Endothelial cell of umbilical vein (primary cell): ENCODE measurements at regions not wholly inside any gene's neighbourhood (a gene's known extent, or its start where the extent isn't known, plus 50 kb on each side); places are given as distances from the start of the nearest gene placed in this dataset.

Source experiments
- BruUV-seq: library from RNA; stranded (reverse); fragments of 400-500 nt; replicated peaks from 2 replicates; lab custom pipeline; 2021; lab: Mats Ljungman, UMichigan
- CTCF ChIA-PET: fragments of 300-600, 350-600 bp; sonication (Branson Sonifier 250); formaldehyde crosslinking; loops from one replicate; lab custom pipeline; 2021; ENCODE audit warnings: antibody characterized with exemption, inconsistent platforms; lab: Charles Lee
- POLR2A ChIA-PET: fragments of 300-600, 350-600 bp; sonication (Branson Sonifier 250); formaldehyde crosslinking; loops from one replicate; lab custom pipeline; 2021; ENCODE audit warnings: antibody characterized with exemption, inconsistent platforms; lab: Charles Lee
- DNase-seq: peaks from one replicate; pipeline ENCODE4 v3.0.0-alpha.2; 2011; ENCODE audit warnings: low read depth, low spot score
- FAIRE-seq: peaks from 2 replicates; lab custom pipeline; 2011; peaks lifted over from hg19 to GRCh38; lab: Jason Lieb, UNC
- H2AFZ ChIP-seq: 2 replicates; pipeline ENCODE4 v1.6.0; 2012; ENCODE audit warnings: low read depth, low read length, control low read depth, inconsistent platforms
- H3K27ac ChIP-seq: 2 replicates; pipeline ENCODE4 v1.5.1; 2011; ENCODE audit warnings: low read depth, mild to moderate bottlenecking, control low read depth, low read length, moderate library complexity; ENCODE audit not compliant: insufficient read depth
- H3K27me3 ChIP-seq, 2 experiments: 2 replicates each; pipeline versions ENCODE4 v1.6.0 to v1.6.1; 2011; ENCODE audit warnings: low read length in 2 of 2, mixed read lengths in 1 of 2; ENCODE audit not compliant: control insufficient read depth in 2 of 2, insufficient read depth in 2 of 2
- H3K36me3 ChIP-seq, 2 experiments: 2 replicates in 1 of 2; 3 replicates in 1 of 2; pipeline ENCODE4 v1.5.1; 2011; ENCODE audit warnings: low read length in 2 of 2, mild to moderate bottlenecking in 1 of 2, moderate library complexity in 1 of 2; ENCODE audit not compliant: control insufficient read depth in 2 of 2, insufficient read depth in 2 of 2; ENCODE audit errors: extremely low read depth in 1 of 2
- H3K4me1 ChIP-seq: 3 replicates; pipeline ENCODE4 v1.5.1; 2011; ENCODE audit warnings: mild to moderate bottlenecking, low read length; ENCODE audit not compliant: control insufficient read depth, insufficient read depth; ENCODE audit errors: extremely low read depth
- H3K4me2 ChIP-seq: 2 replicates; pipeline ENCODE4 v1.6.1; 2011; ENCODE audit warnings: low read length, control low read depth, mixed read lengths; ENCODE audit not compliant: insufficient read depth
- H3K4me3 ChIP-seq, 3 experiments: fragments of 200-600 bp in 1 of 3; sonication (generic), shearing (Covaris generic) in 1 of 3; replicated peaks in 1 of 3; 2 replicates each; pipeline ENCODE4 v1.5.1; 2011 to 2016; ENCODE audit warnings: control low read depth in 3 of 3, low read length in 3 of 3, mild to moderate bottlenecking in 2 of 3, inconsistent platforms in 1 of 3, low read depth in 1 of 3, moderate library complexity in 1 of 3; ENCODE audit not compliant: insufficient read depth in 1 of 3
- H3K79me2 ChIP-seq: 2 replicates; pipeline ENCODE4 v1.6.0; 2012; ENCODE audit warnings: low read length, inconsistent platforms; ENCODE audit not compliant: control insufficient read depth, insufficient read depth
- H3K9ac ChIP-seq: replicated peaks from 2 replicates; pipeline ENCODE3; 2011; ENCODE audit warnings: low read length, control low read depth; ENCODE audit not compliant: insufficient read depth; ENCODE audit errors: extremely low read depth
- H3K9me1 ChIP-seq: replicated peaks from 3 replicates; pipeline ENCODE4 v1.6.0; 2011; ENCODE audit warnings: mild to moderate bottlenecking, low read length; ENCODE audit not compliant: control insufficient read depth, insufficient read depth; ENCODE audit errors: extremely low read depth
- H3K9me3 ChIP-seq: replicated peaks from 2 replicates; pipeline ENCODE4 v1.5.1; 2012; ENCODE audit warnings: low read length, inconsistent platforms; ENCODE audit not compliant: control insufficient read depth, insufficient read depth
- H4K20me1 ChIP-seq: replicated peaks from 2 replicates; pipeline ENCODE3; 2011; ENCODE audit warnings: mild to moderate bottlenecking, low read length; ENCODE audit not compliant: control insufficient read depth, insufficient read depth; ENCODE audit errors: extremely low read depth
- EZH2 ChIP-seq: IDR thresholded peaks from 2 replicates; pipeline ENCODE4 v1.6.1; 2012; ENCODE audit warnings: borderline replicate concordance, low read depth, mild to moderate bottlenecking, moderate library complexity, low read length, inconsistent platforms; ENCODE audit not compliant: severe bottlenecking
- GATA2 ChIP-seq: IDR thresholded peaks from 2 replicates; pipeline ENCODE4 v1.7.0; 2011; ENCODE audit warnings: low read depth, mild to moderate bottlenecking, moderate library complexity, mixed read lengths, low read length; ENCODE audit not compliant: insufficient read length, insufficient read depth
- JUN ChIP-seq: IDR thresholded peaks from 2 replicates; pipeline ENCODE4 v1.6.1; 2011; ENCODE audit warnings: borderline replicate concordance, low read depth; ENCODE audit not compliant: insufficient read length, insufficient read depth
- MAX ChIP-seq: IDR thresholded peaks from 2 replicates; pipeline ENCODE4 v1.6.1; 2011; ENCODE audit not compliant: insufficient read depth, insufficient read length
- MYC ChIP-seq: IDR thresholded peaks from one replicate; pipeline ENCODE4 v1.6.1; 2011; ENCODE audit warnings: mild to moderate bottlenecking, low read depth, low read length
- POLR2A ChIP-seq: IDR thresholded peaks from 2 replicates; pipeline ENCODE4 v1.6.1; 2012; ENCODE audit warnings: low read depth, mild to moderate bottlenecking, control low read depth, low read length
- POLR2AphosphoS5 ChIP-seq: IDR thresholded peaks from 2 replicates; pipeline ENCODE4 v1.6.1; 2012; ENCODE audit warnings: low read depth, mild to moderate bottlenecking, control low read depth, low read length, moderate library complexity; ENCODE audit not compliant: insufficient read depth
- dilution Hi-C: fragments of 300-500 bp; cut with MboI; formaldehyde crosslinking; loops from one replicate; pipeline ENCODE4 v1.15.0; 2019; ENCODE audit warnings: low sequenced_read_pairs; ENCODE audit not compliant: extremely low pct_ligation_motif_present
- intact Hi-C: fragments of 100-400 bp; cut with micrococcal nuclease; formaldehyde crosslinking; loops from one replicate; pipeline ENCODE4 v1.10.0; 2022

DNA sequence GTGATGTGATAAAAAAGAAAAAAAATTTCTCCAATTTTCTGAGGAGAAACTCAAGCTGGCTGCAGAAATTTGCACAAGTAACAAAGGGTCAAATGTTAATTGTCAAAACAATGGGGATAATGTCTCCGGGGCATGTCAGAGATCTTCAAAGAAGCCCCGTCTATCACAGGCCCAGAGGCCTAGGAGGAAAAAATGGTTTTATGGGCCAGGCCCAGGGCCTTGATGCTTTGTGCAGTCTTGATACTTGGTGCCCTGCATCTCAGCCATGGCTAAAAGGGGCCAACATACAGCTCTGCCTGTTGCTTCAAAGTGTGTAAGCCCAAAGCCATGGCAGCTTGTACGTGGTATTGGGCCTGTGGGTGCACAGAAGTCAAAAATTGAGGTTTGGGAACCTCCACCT is 961.0 kb downstream of the FAM133A start:
- Histone ChIP-seq H3K4me3 (no peak overlapping the region), H3K9ac (no peak overlapping the region), H4K20me1 (no peaks in the 10 kb centered on the region), H3K27me3 (no peaks in the 10 kb centered on the region), H3K9me1 (no peaks in the 10 kb centered on the region), H3K4me2 (no peak overlapping the region), H3K4me1 (no peaks in the 10 kb centered on the region), H3K27ac (no peak overlapping the region), H3K36me3 (no peaks in the 10 kb centered on the region), H3K9me3 (no peaks in the 10 kb centered on the region), H2AFZ (no peak overlapping the region), H3K79me2 (no peaks in the 10 kb centered on the region)
- dilution Hi-C loops (no loop called here), intact Hi-C loops (no loop called here)
- no TSS peak for BruUV-seq
- no peak for TF ChIP-seq POLR2A
- no peak for TF ChIP-seq EZH2
- no peak for TF ChIP-seq MYC
- no peak for TF ChIP-seq MAX
- no peak for TF ChIP-seq POLR2AphosphoS5
- no peak for TF ChIP-seq JUN
- FAIRE-seq = no peak
- no peak for DNase-seq
- CTCF ChIA-PET = no interaction called here
- POLR2A ChIA-PET = no interaction called here

DNA sequence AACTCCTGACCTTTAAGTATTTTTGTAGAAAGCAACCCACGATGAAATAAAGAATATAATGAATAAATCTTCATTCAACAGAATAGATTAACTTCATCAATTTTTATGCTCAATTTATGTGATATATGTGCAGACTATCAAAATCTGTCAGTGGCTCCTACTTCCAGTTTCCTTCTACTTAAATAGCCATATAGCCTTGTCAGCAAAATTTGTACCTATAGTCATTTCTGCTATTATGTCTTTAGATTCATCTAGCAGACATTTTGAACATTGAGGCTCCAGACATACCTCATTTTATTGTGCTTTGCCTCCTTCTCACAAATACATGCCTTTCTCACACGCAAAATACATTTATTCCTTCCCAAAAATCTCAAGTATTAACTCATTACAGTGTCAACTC is 971.7 kb downstream of the FAM133A start:
- H3K27ac ChIP-seq = no peak overlapping the region
- no peak overlapping the region for H2AFZ ChIP-seq
- H3K9me3 ChIP-seq = no peaks in the 10 kb centered on the region
- H3K27me3 ChIP-seq = no peaks in the 10 kb centered on the region
- POLR2A ChIA-PET = no interaction called here
- no peak for FAIRE-seq
- H3K79me2 ChIP-seq = no peaks in the 10 kb centered on the region
- no peaks in the 10 kb centered on the region for H3K36me3 ChIP-seq
- intact Hi-C loops = no loop called here
- BruUV-seq = no TSS peak
- dilution Hi-C loops = no loop called here
- no peak overlapping the region for H3K4me3 ChIP-seq
- no peak overlapping the region for H3K9ac ChIP-seq
- no peaks in the 10 kb centered on the region for H3K4me1 ChIP-seq
- CTCF ChIA-PET = no interaction called here
- DNase-seq = no peak
- H3K9me1 ChIP-seq = no peaks in the 10 kb centered on the region
- no peak for TF ChIP-seq MAX
- no peak for TF ChIP-seq MYC
- no peak for TF ChIP-seq GATA2
- no peak for TF ChIP-seq POLR2A
- H3K4me2 ChIP-seq = no peak overlapping the region
- H4K20me1 ChIP-seq = no peaks in the 10 kb centered on the region
